ENCODE measurements at regions not wholly inside any gene's neighbourhood (a gene's known extent, or its start where the extent isn't known, plus 50 kb on each side); places are given as distances from the start of the nearest gene placed in this dataset.

DNA sequence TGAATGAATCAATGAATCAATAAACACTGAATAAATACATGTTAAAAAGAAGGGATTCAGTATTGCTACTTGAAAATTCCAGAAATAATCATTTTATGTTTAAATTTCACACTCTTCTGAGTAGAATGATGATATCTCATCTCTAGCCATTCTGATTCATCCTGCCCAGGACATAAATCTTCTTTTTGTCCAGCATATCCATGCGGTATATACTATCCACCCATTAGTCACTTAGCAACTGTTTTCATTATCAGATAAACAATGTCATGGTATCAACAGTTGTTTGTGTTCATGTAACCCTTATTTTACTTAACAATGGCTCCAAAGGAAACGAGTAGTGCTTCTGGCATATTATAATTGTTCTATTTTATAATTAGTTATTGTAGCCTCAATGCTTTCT, 432.4 kb upstream of the SMC2 start:
- TF ChIP-seq FOXP1 (CRISPR knock-in tag; IDR thresholded peaks at IDR 0.05): no peak
- TF ChIP-seq, protein P1, sequence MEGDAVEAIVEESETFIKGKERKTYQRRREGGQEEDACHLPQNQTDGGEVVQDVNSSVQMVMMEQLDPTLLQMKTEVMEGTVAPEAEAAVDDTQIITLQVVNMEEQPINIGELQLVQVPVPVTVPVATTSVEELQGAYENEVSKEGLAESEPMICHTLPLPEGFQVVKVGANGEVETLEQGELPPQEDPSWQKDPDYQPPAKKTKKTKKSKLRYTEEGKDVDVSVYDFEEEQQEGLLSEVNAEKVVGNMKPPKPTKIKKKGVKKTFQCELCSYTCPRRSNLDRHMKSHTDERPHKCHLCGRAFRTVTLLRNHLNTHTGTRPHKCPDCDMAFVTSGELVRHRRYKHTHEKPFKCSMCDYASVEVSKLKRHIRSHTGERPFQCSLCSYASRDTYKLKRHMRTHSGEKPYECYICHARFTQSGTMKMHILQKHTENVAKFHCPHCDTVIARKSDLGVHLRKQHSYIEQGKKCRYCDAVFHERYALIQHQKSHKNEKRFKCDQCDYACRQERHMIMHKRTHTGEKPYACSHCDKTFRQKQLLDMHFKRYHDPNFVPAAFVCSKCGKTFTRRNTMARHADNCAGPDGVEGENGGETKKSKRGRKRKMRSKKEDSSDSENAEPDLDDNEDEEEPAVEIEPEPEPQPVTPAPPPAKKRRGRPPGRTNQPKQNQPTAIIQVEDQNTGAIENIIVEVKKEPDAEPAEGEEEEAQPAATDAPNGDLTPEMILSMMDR (IDR thresholded peaks at IDR 0.05 in 2 of 3, conservative IDR thresholded peaks at IDR 0.05 in 1 of 3; ENCODE audit: insufficient read depth in 2 of 3, low read depth in 1 of 3, low read length in 3 of 3): no peak
